MCF 10A (cell line): ENCODE measurements at regions not wholly inside any gene's neighbourhood (a gene's known extent, or its start where the extent isn't known, plus 50 kb on each side); places are given as distances from the start of the nearest gene placed in this dataset.

Experiments used
- BruUV-seq: library from RNA; stranded (reverse); fragments of 400-500 nt; replicated peaks from 2 replicates; lab custom pipeline; 2021; lab: Mats Ljungman, UMichigan
- CTCF ChIA-PET: fragments of 300-600 bp; sonication (Branson Sonifier 250); formaldehyde crosslinking; extraction: SDS; loops from one replicate; lab custom pipeline; 2021; ENCODE audit warnings: antibody characterized with exemption, inconsistent platforms; lab: Yijun Ruan, JAX
- POLR2A ChIA-PET: fragments of 300-600, 350-650 bp; sonication (Branson Sonifier 250); formaldehyde crosslinking; extraction: SDS; loops from one replicate; lab custom pipeline; 2020; ENCODE audit warnings: antibody characterized with exemption, inconsistent platforms; lab: Yijun Ruan, JAX
- DNase-seq: peaks from one replicate; pipeline ENCODE4 v3.0.0-alpha.2; 2018; ENCODE audit not compliant: unreplicated experiment
- H3K27ac Mint-ChIP-seq: one replicate; pipeline ENCODE4 v1.8.0; 2022; ENCODE audit warnings: mild to moderate bottlenecking, low read depth, mixed read lengths; ENCODE audit not compliant: unreplicated experiment
- H3K27me3 Mint-ChIP-seq: one replicate; pipeline ENCODE4 v1.8.0; 2022; ENCODE audit warnings: mixed read lengths; ENCODE audit not compliant: insufficient read depth, unreplicated experiment
- H3K36me3 Mint-ChIP-seq: one replicate; pipeline ENCODE4 v1.8.0; 2022; ENCODE audit warnings: mild to moderate bottlenecking, moderate library complexity, mixed read lengths; ENCODE audit not compliant: insufficient read depth, unreplicated experiment
- H3K4me1 Mint-ChIP-seq: one replicate; pipeline ENCODE4 v1.8.0; 2022; ENCODE audit warnings: mixed read lengths; ENCODE audit not compliant: insufficient read depth, unreplicated experiment
- H3K4me3 Mint-ChIP-seq: one replicate; pipeline ENCODE4 v1.8.0; 2022; ENCODE audit warnings: mild to moderate bottlenecking, moderate library complexity, mixed read lengths; ENCODE audit not compliant: unreplicated experiment
- H3K9me3 Mint-ChIP-seq: one replicate; pipeline ENCODE4 v1.8.0; 2022; ENCODE audit warnings: mixed read lengths; ENCODE audit not compliant: unreplicated experiment
- CTCF ChIP-seq: fragments of 200-600 bp; IDR thresholded peaks from one replicate; pipeline ENCODE4 v1.8.0; 2022; ENCODE audit warnings: antibody characterized with exemption, mild to moderate bottlenecking; ENCODE audit not compliant: unreplicated experiment
- intact Hi-C: fragments of 100-400 bp; cut with micrococcal nuclease; formaldehyde crosslinking; loops from 2 replicates; pipeline ENCODE4 v1.14.1; 2022

GRCh38 chr4:27148211-27148895, 287.7 kb downstream of the STIM2 start:
- no peak for TF ChIP-seq CTCF
- CTCF ChIA-PET: interaction anchor here (0.6 to 1.1 kb wide), 2 partner anchors 100 to 536 kb away, joined by 3 read pairs; no protein-coding TSS in a partner anchor
- peaks cover 7% of the 10 kb centered on the region for H3K9me3 Mint-ChIP-seq
- no peaks in the 10 kb centered on the region for H3K27me3 Mint-ChIP-seq
- POLR2A ChIA-PET: interaction anchor here (1.1 kb wide), 1 partner anchor 14 kb away, joined by 3 read pairs; no protein-coding TSS in a partner anchor
- no peak for DNase-seq
- no peaks in the 10 kb centered on the region for H3K36me3 Mint-ChIP-seq
- no peak overlapping the region for H3K27ac Mint-ChIP-seq
- peaks cover 6% of the 10 kb centered on the region for H3K4me1 Mint-ChIP-seq
- H3K4me3 Mint-ChIP-seq: no peak overlapping the region
- intact Hi-C loops: no loop called here
- no TSS peak for BruUV-seq

- POLR2A ChIA-PET: interaction anchor here (0.6 kb wide), 1 partner anchor 1188 kb away, joined by 4 read pairs; no protein-coding TSS in a partner anchor
- Mint-ChIP-seq H3K36me3 (no peaks in the 10 kb centered on the region), H3K27ac (peak overlapping the region; percentile 7), H3K4me1 (peaks cover 12% of the 10 kb centered on the region), H3K4me3 (no peak overlapping the region), H3K27me3 (no peaks in the 10 kb centered on the region), H3K9me3 (peaks cover 7% of the 10 kb centered on the region)
- CTCF ChIA-PET: interaction anchor here (0.7 kb wide), 1 partner anchor 584 kb away, joined by 3 read pairs; no protein-coding TSS in a partner anchor
- intact Hi-C loops: no loop called here
- TF ChIP-seq CTCF: no peak
- DNase-seq: peak; percentile 29
- BruUV-seq: no TSS peak
Observed at GRCh38 chr4:27149541-27150212, 289.0 kb downstream of the STIM2 start.

GRCh38 chr4:27152703-27153102, 292.1 kb downstream of the STIM2 start:
- Mint-ChIP-seq H3K4me3 (no peak overlapping the region), H3K27me3 (no peaks in the 10 kb centered on the region), H3K36me3 (no peaks in the 10 kb centered on the region), H3K27ac (no peak overlapping the region), H3K4me1 (peaks cover 30% of the 10 kb centered on the region), H3K9me3 (no peaks in the 10 kb centered on the region)
- CTCF ChIA-PET: interaction anchor here (0.6 to 1.4 kb wide), 7 partner anchors 13 to 104 kb away, joined by 3 to 8 read pairs (median 3); no protein-coding TSS in a partner anchor
- intact Hi-C loops: no loop called here
- no peak for DNase-seq
- BruUV-seq: no TSS peak
- no peak for TF ChIP-seq CTCF
- POLR2A ChIA-PET: interaction anchor here (0.6 to 1.2 kb wide), 3 partner anchors 10 to 102 kb away, joined by 3 read pairs; no protein-coding TSS in a partner anchor

- no peaks in the 10 kb centered on the region for H3K9me3 Mint-ChIP-seq
- POLR2A ChIA-PET: no interaction called here
- BruUV-seq: no TSS peak
Observed at GRCh38 chr4:27154706-27155105, 294.1 kb downstream of the STIM2 start.

More at GRCh38 chr4:27154706-27155105, 294.1 kb downstream of the STIM2 start:
- H3K4me1 Mint-ChIP-seq: peaks cover 27% of the 10 kb centered on the region
- intact Hi-C loops: no loop called here
- TF ChIP-seq CTCF: no peak
- no peaks in the 10 kb centered on the region for H3K27me3 Mint-ChIP-seq
- DNase-seq: peak; percentile 81
- peak overlapping the region; percentile 57 for H3K27ac Mint-ChIP-seq
- no peaks in the 10 kb centered on the region for H3K36me3 Mint-ChIP-seq
- no peak overlapping the region for H3K4me3 Mint-ChIP-seq
- CTCF ChIA-PET: interaction anchor here (0.8 kb wide), 1 partner anchor 54 kb away, joined by 7 read pairs; no protein-coding TSS in a partner anchor
